ENCODE measurements at regions not wholly inside any gene's neighbourhood (a gene's known extent, or its start where the extent isn't known, plus 50 kb on each side); places are given as distances from the start of the nearest gene placed in this dataset.
A peak's percentile ranks its signal among the peaks of the same experiment; 100 is the strongest.

DNA sequence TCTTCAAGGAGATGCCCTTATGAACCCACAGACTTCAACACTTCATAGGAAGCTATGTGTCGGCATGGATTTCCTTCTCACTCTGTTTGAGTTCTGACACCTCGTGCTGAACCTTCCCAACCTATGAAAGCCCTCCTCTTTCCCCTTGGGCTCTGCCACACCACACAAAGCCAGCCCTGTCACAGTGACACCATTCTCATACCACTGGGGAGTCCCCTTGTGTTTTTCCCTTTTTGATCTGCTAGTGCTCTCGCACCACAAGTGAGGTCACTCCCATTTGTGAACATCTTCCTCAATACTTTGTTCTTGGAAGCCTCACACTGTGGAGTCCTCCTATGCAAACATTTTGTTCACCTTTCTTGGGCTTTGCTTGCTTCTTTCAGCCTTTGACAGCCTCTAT lies 264.6 kb upstream of the ALG10 start:
- Histone ChIP-seq H2BK12ac (ENCODE audit: low read length in 2 of 2) (no peak overlapping the region), H3K27me3 (ENCODE audit: control insufficient read depth in 1 of 2, insufficient read depth in 1 of 2, low read length in 2 of 2) (no peaks in the 10 kb centered on the region), H3K9ac (ENCODE audit: low read length) (no peak overlapping the region), H4K8ac (ENCODE audit: low read length) (no peak overlapping the region), H3K4me2 (ENCODE audit: low read length, poor library complexity, severe bottlenecking) (no peak overlapping the region), H3K4me3 (ENCODE audit: insufficient read depth in 1 of 2, low read depth in 1 of 2, low read length in 2 of 2) (no peak overlapping the region), H2BK120ac (ENCODE audit: low read depth, low read length) (no peak overlapping the region), H2BK15ac (ENCODE audit: low read depth, poor library complexity, severe bottlenecking) (no peak overlapping the region), H3K18ac (ENCODE audit: low read depth in 1 of 2, low read length in 2 of 2) (no peak overlapping the region), H2BK5ac (ENCODE audit: low read depth, low read length, poor library complexity, severe bottlenecking) (no peak overlapping the region), H3K4me1 (ENCODE audit: control insufficient read depth, insufficient read depth, low read depth, low read length) (no peaks in the 10 kb centered on the region), H3K79me1 (replicated peaks; ENCODE audit: low read length, poor library complexity, severe bottlenecking) (no peaks in the 10 kb centered on the region), H3K4ac (ENCODE audit: low read depth in 1 of 2, low read length in 2 of 2) (no peak overlapping the region), H3K36me3 (ENCODE audit: control insufficient read depth in 1 of 2, insufficient read depth in 2 of 2, low read depth in 1 of 2, low read length in 2 of 2) (no peaks in the 10 kb centered on the region), H3K27ac (ENCODE audit: low read length, poor library complexity, severe bottlenecking) (no peak overlapping the region), H2AK5ac (ENCODE audit: low read length, severe bottlenecking) (no peak overlapping the region), H3K9me3 (ENCODE audit: control insufficient read depth, low read length) (peaks cover 4% of the 10 kb centered on the region), H4K91ac (ENCODE audit: low read length) (no peak overlapping the region), H2AFZ (ENCODE audit: low read depth, low read length) (no peak overlapping the region), H3K14ac (ENCODE audit: low read length in 2 of 2) (no peak overlapping the region), H3K23ac (ENCODE audit: low read length in 2 of 2) (no peak overlapping the region)
- 77% methylated on average over 3 of the region's 3 CpGs for WGBS
- no peak for DNase-seq

- Histone ChIP-seq H3K36me3 (ENCODE audit: control insufficient read depth in 1 of 2, insufficient read depth in 2 of 2, low read depth in 1 of 2, low read length in 2 of 2) (no peaks in the 10 kb centered on the region), H3K9me3 (ENCODE audit: control insufficient read depth, low read length) (peaks cover 4% of the 10 kb centered on the region), H4K91ac (ENCODE audit: low read length) (no peak overlapping the region), H3K18ac (ENCODE audit: low read depth in 1 of 2, low read length in 2 of 2) (no peak overlapping the region), H2BK120ac (ENCODE audit: low read depth, low read length) (no peak overlapping the region), H4K8ac (ENCODE audit: low read length) (no peak overlapping the region), H3K9ac (ENCODE audit: low read length) (no peak overlapping the region), H2BK15ac (ENCODE audit: low read depth, poor library complexity, severe bottlenecking) (no peak overlapping the region), H2BK5ac (ENCODE audit: low read depth, low read length, poor library complexity, severe bottlenecking) (no peak overlapping the region), H3K4me1 (ENCODE audit: control insufficient read depth, insufficient read depth, low read depth, low read length) (no peaks in the 10 kb centered on the region), H2BK12ac (ENCODE audit: low read length in 2 of 2) (no peak overlapping the region), H3K27me3 (ENCODE audit: control insufficient read depth in 1 of 2, insufficient read depth in 1 of 2, low read length in 2 of 2) (no peaks in the 10 kb centered on the region), H3K4me3 (ENCODE audit: insufficient read depth in 1 of 2, low read depth in 1 of 2, low read length in 2 of 2) (peak overlapping the region in 1 of 2 experiments; percentile 8), H3K4ac (ENCODE audit: low read depth in 1 of 2, low read length in 2 of 2) (no peak overlapping the region), H3K14ac (ENCODE audit: low read length in 2 of 2) (no peak overlapping the region), H2AFZ (ENCODE audit: low read depth, low read length) (no peak overlapping the region), H2AK5ac (ENCODE audit: low read length, severe bottlenecking) (no peak overlapping the region), H3K79me1 (replicated peaks; ENCODE audit: low read length, poor library complexity, severe bottlenecking) (no peaks in the 10 kb centered on the region), H3K23ac (ENCODE audit: low read length in 2 of 2) (no peak overlapping the region), H3K4me2 (ENCODE audit: low read length, poor library complexity, severe bottlenecking) (no peak overlapping the region), H3K27ac (ENCODE audit: low read length, poor library complexity, severe bottlenecking) (no peak overlapping the region)
- WGBS: 68% methylated on average over 2 of the region's 2 CpGs
- no peak for DNase-seq
These were observed 263.0 kb upstream of the ALG10 start for GRCh38 chr12:33759279-33759678.

- Histone ChIP-seq H3K4me2 (ENCODE audit: low read length, poor library complexity, severe bottlenecking) (no peak overlapping the region), H3K27ac (ENCODE audit: low read length, poor library complexity, severe bottlenecking) (no peak overlapping the region), H3K18ac (ENCODE audit: low read depth in 1 of 2, low read length in 2 of 2) (no peak overlapping the region), H2BK12ac (ENCODE audit: low read length in 2 of 2) (no peak overlapping the region), H2BK5ac (ENCODE audit: low read depth, low read length, poor library complexity, severe bottlenecking) (no peak overlapping the region), H2BK15ac (ENCODE audit: low read depth, poor library complexity, severe bottlenecking) (no peak overlapping the region), H3K79me1 (replicated peaks; ENCODE audit: low read length, poor library complexity, severe bottlenecking) (no peaks in the 10 kb centered on the region), H4K91ac (ENCODE audit: low read length) (no peak overlapping the region), H3K4me1 (ENCODE audit: control insufficient read depth, insufficient read depth, low read depth, low read length) (no peaks in the 10 kb centered on the region), H3K9ac (ENCODE audit: low read length) (no peak overlapping the region), H2BK120ac (ENCODE audit: low read depth, low read length) (no peak overlapping the region), H3K36me3 (ENCODE audit: control insufficient read depth in 1 of 2, insufficient read depth in 2 of 2, low read depth in 1 of 2, low read length in 2 of 2) (no peaks in the 10 kb centered on the region), H3K4ac (ENCODE audit: low read depth in 1 of 2, low read length in 2 of 2) (no peak overlapping the region), H2AFZ (ENCODE audit: low read depth, low read length) (no peak overlapping the region), H3K9me3 (ENCODE audit: control insufficient read depth, low read length) (no peaks in the 10 kb centered on the region), H3K23ac (ENCODE audit: low read length in 2 of 2) (no peak overlapping the region), H3K14ac (ENCODE audit: low read length in 2 of 2) (no peak overlapping the region), H3K27me3 (ENCODE audit: control insufficient read depth in 1 of 2, insufficient read depth in 1 of 2, low read length in 2 of 2) (no peaks in the 10 kb centered on the region), H4K8ac (ENCODE audit: low read length) (no peak overlapping the region), H3K4me3 (ENCODE audit: insufficient read depth in 1 of 2, low read depth in 1 of 2, low read length in 2 of 2) (no peak overlapping the region), H2AK5ac (ENCODE audit: low read length, severe bottlenecking) (no peak overlapping the region)
- no peak for DNase-seq
- no CpG with 5 or more reads among the region's 4 CpGs for WGBS
These were observed 259.0 kb upstream of the ALG10 start for GRCh38 chr12:33763331-33763730.

GRCh38 chr12:33770652-33771051 lies 251.6 kb upstream of the ALG10 start:
- Histone ChIP-seq H4K91ac (ENCODE audit: low read length) (no peak overlapping the region), H3K9me3 (ENCODE audit: control insufficient read depth, low read length) (no peaks in the 10 kb centered on the region), H3K36me3 (ENCODE audit: control insufficient read depth in 1 of 2, insufficient read depth in 2 of 2, low read depth in 1 of 2, low read length in 2 of 2) (no peaks in the 10 kb centered on the region), H3K27me3 (ENCODE audit: control insufficient read depth in 1 of 2, insufficient read depth in 1 of 2, low read length in 2 of 2) (no peaks in the 10 kb centered on the region), H2BK120ac (ENCODE audit: low read depth, low read length) (no peak overlapping the region), H3K4me1 (ENCODE audit: control insufficient read depth, insufficient read depth, low read depth, low read length) (no peaks in the 10 kb centered on the region), H3K79me1 (replicated peaks; ENCODE audit: low read length, poor library complexity, severe bottlenecking) (no peaks in the 10 kb centered on the region), H4K8ac (ENCODE audit: low read length) (no peak overlapping the region), H3K9ac (ENCODE audit: low read length) (no peak overlapping the region), H3K14ac (ENCODE audit: low read length in 2 of 2) (no peak overlapping the region), H2BK12ac (ENCODE audit: low read length in 2 of 2) (no peak overlapping the region), H3K4ac (ENCODE audit: low read depth in 1 of 2, low read length in 2 of 2) (no peak overlapping the region), H2AK5ac (ENCODE audit: low read length, severe bottlenecking) (no peak overlapping the region), H2BK5ac (ENCODE audit: low read depth, low read length, poor library complexity, severe bottlenecking) (no peak overlapping the region), H2BK15ac (ENCODE audit: low read depth, poor library complexity, severe bottlenecking) (no peak overlapping the region), H3K4me3 (ENCODE audit: insufficient read depth in 1 of 2, low read depth in 1 of 2, low read length in 2 of 2) (no peak overlapping the region), H3K18ac (ENCODE audit: low read depth in 1 of 2, low read length in 2 of 2) (no peak overlapping the region), H2AFZ (ENCODE audit: low read depth, low read length) (no peak overlapping the region), H3K23ac (ENCODE audit: low read length in 2 of 2) (no peak overlapping the region), H3K4me2 (ENCODE audit: low read length, poor library complexity, severe bottlenecking) (no peak overlapping the region), H3K27ac (ENCODE audit: low read length, poor library complexity, severe bottlenecking) (no peak overlapping the region)
- 83% methylated on average over 2 of the region's 2 CpGs for WGBS
- DNase-seq: no peak
